IPS-20b (cell line): ENCODE measurements at regions not wholly inside any gene's neighbourhood (a gene's known extent, or its start where the extent isn't known, plus 50 kb on each side); places are given as distances from the start of the nearest gene placed in this dataset.

Experiments used
- H3K27ac ChIP-seq: one replicate; pipeline ENCODE4 v1.5.1; 2013; ENCODE audit warnings: low read length
- H3K27me3 ChIP-seq: 2 replicates; pipeline ENCODE4 v1.6.1; 2013; ENCODE audit warnings: mild to moderate bottlenecking, low read length, inconsistent platforms; ENCODE audit not compliant: insufficient read depth
- H3K36me3 ChIP-seq: 2 replicates; pipeline ENCODE4 v1.6.1; 2013; ENCODE audit warnings: low read depth, mild to moderate bottlenecking, inconsistent platforms, low read length, moderate library complexity; ENCODE audit not compliant: insufficient read depth
- H3K4me1 ChIP-seq: 2 replicates; pipeline ENCODE4 v1.6.1; 2013; ENCODE audit warnings: mild to moderate bottlenecking, control low read depth, inconsistent platforms, low read length, moderate library complexity; ENCODE audit not compliant: insufficient read depth
- H3K4me3 ChIP-seq: 2 replicates; pipeline ENCODE4 v1.5.1; 2013; ENCODE audit warnings: mild to moderate bottlenecking, low read length, inconsistent platforms
- H3K9ac ChIP-seq: 2 replicates; pipeline ENCODE4 v1.6.1; 2013; ENCODE audit warnings: low read depth, mild to moderate bottlenecking, inconsistent platforms, low read length, moderate library complexity
- H3K9me3 ChIP-seq: 2 replicates; pipeline ENCODE4 v1.6.1; 2013; ENCODE audit warnings: mild to moderate bottlenecking, low read depth, low read length, inconsistent platforms; ENCODE audit not compliant: insufficient read depth

DNA sequence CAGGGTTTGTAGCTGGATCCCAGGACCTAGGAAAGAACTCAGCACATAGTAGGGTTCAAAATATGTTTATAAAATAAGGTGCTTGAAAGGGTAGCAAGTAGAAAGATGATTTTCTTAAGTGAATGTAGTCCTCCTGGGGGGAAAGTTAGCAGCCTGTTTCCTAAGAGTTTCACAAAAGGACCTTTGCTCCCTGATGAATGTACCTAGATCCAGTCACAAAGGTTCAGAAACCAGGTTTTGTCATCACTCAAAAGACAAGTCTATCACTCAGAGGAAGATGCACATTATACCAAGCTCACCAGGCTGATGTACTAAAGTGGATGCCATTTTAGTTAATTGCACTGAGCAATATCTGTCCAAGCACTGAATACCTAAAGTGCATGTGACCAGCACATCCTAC lies 378.2 kb downstream of the BCL11A start:
- Histone ChIP-seq H3K9ac (no peak overlapping the region), H3K4me1 (no peaks in the 10 kb centered on the region), H3K27ac (no peak overlapping the region), H3K27me3 (no peaks in the 10 kb centered on the region), H3K9me3 (no peaks in the 10 kb centered on the region), H3K4me3 (no peak overlapping the region), H3K36me3 (no peaks in the 10 kb centered on the region)

DNA sequence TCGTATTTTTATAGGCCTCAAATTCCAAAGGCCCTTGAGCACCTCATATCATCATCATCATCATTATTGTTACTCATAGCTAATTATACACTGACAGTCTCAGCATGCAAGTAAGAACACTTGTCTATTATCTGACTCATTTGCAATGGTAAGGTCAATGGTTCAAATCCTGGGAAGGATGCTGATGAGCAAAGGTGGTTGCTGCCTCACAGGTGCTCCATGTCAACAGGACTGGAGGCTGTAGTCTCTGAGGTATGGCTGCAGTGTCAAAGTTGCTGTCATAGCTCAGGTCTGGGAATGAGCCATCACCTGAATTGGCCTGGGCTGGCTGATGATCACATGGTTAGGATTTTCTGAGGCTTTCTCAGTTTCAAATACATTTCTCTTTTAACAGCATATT lies 379.3 kb downstream of the BCL11A start:
- Histone ChIP-seq H3K9me3 (no peaks in the 10 kb centered on the region), H3K4me1 (no peaks in the 10 kb centered on the region), H3K36me3 (no peaks in the 10 kb centered on the region), H3K4me3 (no peak overlapping the region), H3K27me3 (no peaks in the 10 kb centered on the region), H3K9ac (no peak overlapping the region), H3K27ac (no peak overlapping the region)

DNA sequence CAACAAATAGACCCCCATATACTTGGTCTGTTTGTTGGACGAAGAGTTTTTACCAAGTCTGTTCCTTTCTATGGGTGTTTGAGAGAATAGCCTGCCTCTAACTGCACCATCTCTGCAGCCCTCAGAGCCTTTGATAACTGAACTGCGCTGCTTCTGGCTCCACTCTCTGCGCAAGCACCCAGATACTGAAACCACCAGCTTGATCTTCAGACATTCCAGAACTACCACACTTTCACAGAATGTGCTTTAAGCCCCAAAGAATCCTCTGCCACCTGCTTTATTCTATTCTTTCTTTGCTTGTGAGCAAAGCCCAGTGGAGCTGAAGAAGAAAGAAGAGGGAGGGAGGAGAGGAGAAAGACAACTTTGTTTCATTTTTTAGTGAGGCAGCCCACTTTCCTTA lies 380.7 kb downstream of the BCL11A start:
- Histone ChIP-seq H3K36me3 (no peaks in the 10 kb centered on the region), H3K9me3 (no peaks in the 10 kb centered on the region), H3K27ac (no peak overlapping the region), H3K4me3 (no peak overlapping the region), H3K27me3 (no peaks in the 10 kb centered on the region), H3K9ac (no peak overlapping the region), H3K4me1 (no peaks in the 10 kb centered on the region)

DNA sequence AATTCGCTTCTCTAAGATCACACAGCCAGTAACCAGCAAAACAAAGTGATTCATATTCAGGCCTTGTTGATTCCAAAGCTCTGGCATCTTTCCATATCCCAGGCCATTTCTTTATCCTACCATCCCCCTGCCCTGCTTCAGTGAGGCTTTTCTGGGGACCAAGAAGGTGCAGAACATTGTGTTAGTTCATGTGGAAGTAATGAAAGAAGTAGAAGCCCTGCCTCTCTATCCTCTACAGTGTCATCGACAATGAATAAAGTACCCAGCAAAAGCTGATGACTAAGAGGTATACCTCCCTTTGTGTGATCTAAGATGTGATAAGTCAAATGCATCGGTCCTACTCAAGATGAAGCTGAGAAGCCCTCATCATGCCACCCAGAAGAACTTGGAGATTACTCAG lies 383.2 kb downstream of the BCL11A start:
- no peaks in the 10 kb centered on the region for H3K27me3 ChIP-seq
- no peaks in the 10 kb centered on the region for H3K9me3 ChIP-seq
- H3K36me3 ChIP-seq = no peaks in the 10 kb centered on the region
- H3K4me1 ChIP-seq = no peaks in the 10 kb centered on the region
- H3K9ac ChIP-seq = no peak overlapping the region
- H3K4me3 ChIP-seq = no peak overlapping the region
- H3K27ac ChIP-seq = no peak overlapping the region

DNA sequence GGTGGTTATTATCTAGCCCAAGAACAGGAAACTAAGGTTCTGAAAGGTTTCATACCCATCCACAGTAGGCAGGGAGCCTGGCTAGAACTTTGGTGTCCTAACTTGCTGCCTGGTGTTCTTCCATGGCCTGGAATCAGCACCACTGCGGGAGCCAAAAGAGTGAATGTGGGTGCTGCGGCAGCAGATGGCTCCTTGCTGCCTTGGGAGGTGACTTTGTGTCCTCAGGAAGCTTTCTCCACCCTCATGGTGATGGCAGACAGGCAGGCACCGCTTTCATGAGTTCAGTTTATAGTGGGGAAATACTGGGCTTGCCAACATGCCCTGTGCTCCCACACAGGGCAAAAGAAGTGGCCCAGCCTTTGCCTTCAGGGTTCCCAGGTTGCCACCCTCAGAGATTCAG lies 385.2 kb downstream of the BCL11A start:
- H3K27me3 ChIP-seq = no peaks in the 10 kb centered on the region
- H3K36me3 ChIP-seq = no peaks in the 10 kb centered on the region
- H3K27ac ChIP-seq = no peak overlapping the region
- H3K9ac ChIP-seq = no peak overlapping the region
- no peak overlapping the region for H3K4me3 ChIP-seq
- no peaks in the 10 kb centered on the region for H3K4me1 ChIP-seq
- H3K9me3 ChIP-seq = no peaks in the 10 kb centered on the region

DNA sequence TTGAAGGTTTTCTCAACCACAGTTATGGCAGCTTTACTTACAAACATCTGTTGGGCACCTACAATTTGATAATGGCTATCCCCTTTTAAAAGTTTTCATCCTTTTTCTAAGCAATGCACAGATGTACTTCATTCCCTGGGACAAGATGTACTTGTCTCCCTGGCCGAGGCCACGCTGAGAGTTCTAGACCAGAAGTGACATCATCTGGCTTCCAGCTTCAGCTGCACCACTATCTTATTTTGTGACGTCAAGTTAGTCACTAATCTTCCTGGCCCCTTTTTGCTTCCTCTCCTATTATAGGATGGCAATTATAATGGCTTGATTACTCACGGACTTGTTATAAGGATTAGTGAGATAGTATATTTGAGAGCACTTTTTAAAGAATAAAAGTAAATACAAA lies 386.4 kb downstream of the BCL11A start:
- Histone ChIP-seq H3K9ac (no peak overlapping the region), H3K36me3 (no peaks in the 10 kb centered on the region), H3K9me3 (no peaks in the 10 kb centered on the region), H3K4me3 (no peak overlapping the region), H3K27ac (no peak overlapping the region), H3K4me1 (no peaks in the 10 kb centered on the region), H3K27me3 (no peaks in the 10 kb centered on the region)

DNA sequence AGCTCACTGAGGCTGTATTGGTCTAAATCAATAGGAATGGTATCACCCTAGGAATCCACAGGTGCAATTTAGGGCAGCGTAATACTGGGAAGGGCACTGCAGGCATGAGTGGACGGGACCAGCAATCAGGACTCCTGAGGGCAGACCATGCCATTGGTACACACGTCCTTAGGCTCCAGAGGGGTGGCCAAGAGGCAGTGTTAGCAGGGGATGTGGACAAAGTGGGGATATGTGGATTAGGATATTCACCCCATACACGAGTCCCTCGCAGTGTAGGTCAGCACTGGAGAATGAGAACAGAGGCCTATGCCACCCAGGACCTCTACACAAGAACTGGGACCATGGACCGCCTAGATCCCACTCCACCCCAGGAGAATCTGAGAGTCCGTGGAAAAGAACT lies 389.8 kb downstream of the BCL11A start:
- no peaks in the 10 kb centered on the region for H3K9me3 ChIP-seq
- no peaks in the 10 kb centered on the region for H3K36me3 ChIP-seq
- H3K9ac ChIP-seq = no peak overlapping the region
- no peak overlapping the region for H3K4me3 ChIP-seq
- H3K27ac ChIP-seq = no peak overlapping the region
- H3K4me1 ChIP-seq = no peaks in the 10 kb centered on the region
- H3K27me3 ChIP-seq = no peaks in the 10 kb centered on the region

DNA sequence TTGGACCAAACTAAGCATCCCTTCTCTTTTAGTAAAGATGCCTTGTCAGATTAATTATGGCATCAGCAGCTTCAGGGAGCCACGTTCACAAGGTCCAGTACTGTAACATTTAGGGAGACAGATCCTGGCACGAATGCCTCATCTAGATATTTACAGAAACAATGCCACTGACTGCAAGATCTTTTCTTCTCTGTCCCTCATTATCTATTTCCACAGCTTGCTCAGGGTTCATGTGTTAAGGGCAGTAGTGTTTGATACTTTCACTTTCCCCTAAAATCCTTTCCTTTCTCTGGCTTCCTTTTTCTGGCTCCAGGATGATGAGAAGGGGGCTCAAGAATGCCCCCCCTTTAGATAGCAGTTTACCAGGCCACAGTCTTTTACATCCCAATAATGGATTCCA lies 393.9 kb downstream of the BCL11A start:
- H3K36me3 ChIP-seq = no peaks in the 10 kb centered on the region
- H3K27me3 ChIP-seq = no peaks in the 10 kb centered on the region
- H3K9me3 ChIP-seq = no peaks in the 10 kb centered on the region
- H3K27ac ChIP-seq = no peak overlapping the region
- H3K4me3 ChIP-seq = no peak overlapping the region
- no peaks in the 10 kb centered on the region for H3K4me1 ChIP-seq
- H3K9ac ChIP-seq = no peak overlapping the region

DNA sequence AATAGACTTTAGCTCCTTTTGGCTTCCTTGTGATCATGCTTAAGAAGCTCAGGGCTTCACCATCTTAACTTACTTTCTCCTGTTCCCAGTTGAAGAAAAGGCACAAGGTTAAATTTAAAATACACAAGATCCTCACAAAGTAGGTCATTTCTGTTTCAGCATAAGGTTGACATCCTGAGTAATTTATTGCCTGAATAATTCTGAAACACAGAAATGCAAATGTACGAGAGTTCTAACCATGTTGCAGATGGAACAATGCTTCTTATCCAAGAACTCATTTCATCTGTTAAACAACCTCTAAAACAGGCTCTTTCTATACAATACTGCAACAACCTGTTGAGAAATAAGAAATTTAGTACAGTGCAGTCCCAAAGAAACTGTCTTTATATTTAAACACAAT lies 395.2 kb downstream of the BCL11A start:
- H3K36me3 ChIP-seq = no peaks in the 10 kb centered on the region
- H3K9me3 ChIP-seq = no peaks in the 10 kb centered on the region
- H3K27ac ChIP-seq = no peak overlapping the region
- H3K4me3 ChIP-seq = no peak overlapping the region
- no peaks in the 10 kb centered on the region for H3K4me1 ChIP-seq
- H3K9ac ChIP-seq = no peak overlapping the region
- no peaks in the 10 kb centered on the region for H3K27me3 ChIP-seq

DNA sequence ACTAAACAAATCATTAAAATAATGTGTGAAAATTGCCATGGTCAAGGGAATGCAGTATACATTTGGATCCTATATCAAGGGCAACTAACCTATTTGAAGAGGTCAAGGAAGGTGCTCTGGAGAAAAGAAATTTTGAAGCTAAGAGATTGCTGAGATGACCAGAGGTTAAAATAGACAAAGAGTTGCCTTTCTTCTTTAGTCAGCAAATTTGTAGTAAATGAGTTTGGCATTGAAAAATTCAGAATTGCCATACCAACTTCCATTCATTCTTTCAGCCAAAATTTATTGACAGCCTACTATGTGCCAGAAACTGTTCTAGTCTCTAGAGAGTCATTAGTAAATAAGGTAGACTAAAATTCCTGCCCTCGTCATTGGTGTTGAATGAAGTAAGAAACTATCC lies 396.2 kb downstream of the BCL11A start:
- peaks cover 4% of the 10 kb centered on the region; the same call in 1 of the 2 replicates for H3K9me3 ChIP-seq
- no peaks in the 10 kb centered on the region for H3K4me1 ChIP-seq

DNA sequence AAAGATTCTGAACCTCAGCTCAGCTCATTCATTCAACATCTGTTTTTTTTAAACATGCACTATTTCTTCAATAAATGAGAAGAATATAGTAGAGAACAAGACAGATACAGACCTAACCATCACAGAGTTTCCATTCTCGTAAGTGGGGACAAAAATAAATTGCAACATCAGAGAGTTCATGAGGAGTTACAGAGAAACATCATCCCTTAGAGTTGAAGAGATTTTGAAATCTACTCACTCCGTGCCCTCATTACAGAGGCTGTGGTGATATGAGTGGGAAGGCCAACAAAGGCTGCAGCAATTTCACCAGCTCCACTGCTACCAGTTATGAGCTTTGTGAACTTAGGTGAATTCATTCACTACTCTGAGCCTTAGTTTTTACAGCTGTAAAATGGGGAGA lies 399.3 kb downstream of the BCL11A start:
- Histone ChIP-seq H3K4me1 (no peaks in the 10 kb centered on the region), H3K4me3 (no peak overlapping the region), H3K9ac (no peak overlapping the region), H3K36me3 (no peaks in the 10 kb centered on the region), H3K27me3 (no peaks in the 10 kb centered on the region), H3K27ac (no peak overlapping the region), H3K9me3 (peaks cover 4% of the 10 kb centered on the region; the same call in 1 of the 2 replicates)

More for the DNA sequence above, 396.2 kb downstream of the BCL11A start:
- Histone ChIP-seq H3K36me3 (no peaks in the 10 kb centered on the region), H3K4me3 (no peak overlapping the region), H3K27ac (no peak overlapping the region), H3K9ac (no peak overlapping the region), H3K27me3 (no peaks in the 10 kb centered on the region)

DNA sequence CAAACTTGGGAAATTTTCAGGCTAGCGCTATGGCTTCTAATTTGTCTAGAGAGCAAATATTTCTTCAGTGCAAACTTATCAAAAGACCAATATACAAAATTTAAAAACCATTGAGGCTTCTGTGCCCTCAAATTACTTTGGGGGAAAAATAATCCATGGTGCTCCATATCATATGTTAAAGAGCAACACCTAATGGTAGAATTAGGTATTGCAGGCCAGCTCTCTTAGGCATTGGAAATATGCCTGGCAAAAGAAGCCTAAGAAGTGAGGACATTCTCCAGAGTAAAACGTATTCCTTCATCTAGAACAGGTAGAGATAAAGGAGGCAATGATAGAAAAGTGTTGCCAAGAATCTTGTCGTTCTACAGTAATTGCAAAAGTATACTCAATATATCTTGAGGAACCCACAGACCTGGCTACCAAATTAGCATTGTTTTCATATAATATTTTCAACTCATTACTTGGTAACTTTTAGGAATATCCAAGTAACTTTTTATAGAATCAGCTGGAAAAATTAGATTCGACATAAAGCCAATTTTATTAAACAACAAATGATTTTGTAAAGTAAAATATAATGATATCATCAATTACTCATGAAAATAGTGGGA lies 401.1 kb downstream of the BCL11A start:
- H3K4me1 ChIP-seq = no peaks in the 10 kb centered on the region
- no peak overlapping the region for H3K27ac ChIP-seq
- H3K9me3 ChIP-seq = peaks cover 4% of the 10 kb centered on the region; the same call in 1 of the 2 replicates
- H3K27me3 ChIP-seq = no peaks in the 10 kb centered on the region
- H3K36me3 ChIP-seq = no peaks in the 10 kb centered on the region
- H3K4me3 ChIP-seq = no peak overlapping the region
- H3K9ac ChIP-seq = no peak overlapping the region
